GM21390 (cell line): ENCODE measurements at regions not wholly inside any gene's neighbourhood (a gene's known extent, or its start where the extent isn't known, plus 50 kb on each side); places are given as distances from the start of the nearest gene placed in this dataset.
"Not testable (repeated sequence)": the region's sequence is repeated elsewhere in the genome, so short reads cannot be mapped to it uniquely, and the experiment has no call there.

Experiments
- ATAC-seq: cut with Tn5 transposase; IDR thresholded peaks from one replicate; pipeline ENCODE4 v1.9.1; 2021; ENCODE audit not compliant: unreplicated experiment

DNA sequence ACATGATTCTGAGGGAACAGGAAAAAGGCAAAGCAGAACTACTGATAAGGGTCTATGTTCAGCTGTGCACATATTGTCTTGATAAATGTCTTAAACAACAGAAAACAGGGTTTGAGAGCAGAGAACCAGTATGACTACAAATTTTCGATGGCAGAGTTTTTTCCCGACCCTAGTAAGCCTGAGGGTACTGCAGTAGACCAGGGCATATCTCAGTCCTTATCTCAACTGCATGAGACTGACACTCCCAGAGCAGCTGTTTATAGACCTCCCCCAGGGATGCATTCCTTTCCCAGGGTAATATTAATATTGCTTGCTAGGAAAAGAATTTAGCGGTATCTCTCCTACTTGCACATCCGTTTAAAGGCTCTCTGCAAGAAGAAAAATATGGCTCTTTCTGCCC is 1176.8 kb upstream of the ADGRB3 start:
- ATAC-seq, result no peak

DNA sequence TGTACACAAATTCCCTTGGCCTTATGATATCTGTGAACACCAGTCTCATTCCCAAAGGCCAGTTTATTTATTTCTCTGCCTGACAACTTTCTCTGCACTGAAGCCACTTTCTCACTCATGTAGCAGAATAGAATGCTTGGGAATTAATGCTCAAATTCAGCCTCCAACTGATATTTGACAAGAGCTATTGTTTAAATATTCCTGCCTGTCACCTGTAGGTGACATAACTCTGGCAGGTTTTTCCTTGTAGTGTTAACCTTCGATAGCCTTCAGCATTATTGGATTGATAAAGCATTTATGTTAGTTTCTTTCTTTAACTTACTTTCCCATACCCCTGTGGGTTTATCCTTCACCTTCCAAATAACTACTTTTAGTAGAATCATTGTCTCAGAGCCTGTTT is 1183.2 kb upstream of the ADGRB3 start:
- ATAC-seq, result no peak

DNA sequence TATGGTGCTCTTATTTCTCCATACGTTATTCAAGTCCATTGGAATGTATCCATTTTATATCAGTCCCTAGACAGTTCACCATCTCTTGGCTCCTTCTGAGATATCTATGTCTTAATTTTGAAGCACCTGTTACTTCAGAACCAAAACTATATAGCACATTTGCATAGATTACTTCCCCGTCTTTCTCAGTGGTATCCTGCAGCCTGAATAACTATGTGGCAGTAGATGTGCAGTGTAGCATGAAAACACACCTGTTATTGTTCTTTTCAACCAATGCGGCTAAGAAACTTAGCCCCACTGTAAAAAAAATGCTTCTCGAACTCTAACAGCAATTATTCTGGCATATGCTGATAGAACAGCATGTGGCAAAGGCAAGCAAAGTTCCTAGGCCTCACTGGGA is 1184.4 kb upstream of the ADGRB3 start:
- ATAC-seq, result peak; percentile 96

DNA sequence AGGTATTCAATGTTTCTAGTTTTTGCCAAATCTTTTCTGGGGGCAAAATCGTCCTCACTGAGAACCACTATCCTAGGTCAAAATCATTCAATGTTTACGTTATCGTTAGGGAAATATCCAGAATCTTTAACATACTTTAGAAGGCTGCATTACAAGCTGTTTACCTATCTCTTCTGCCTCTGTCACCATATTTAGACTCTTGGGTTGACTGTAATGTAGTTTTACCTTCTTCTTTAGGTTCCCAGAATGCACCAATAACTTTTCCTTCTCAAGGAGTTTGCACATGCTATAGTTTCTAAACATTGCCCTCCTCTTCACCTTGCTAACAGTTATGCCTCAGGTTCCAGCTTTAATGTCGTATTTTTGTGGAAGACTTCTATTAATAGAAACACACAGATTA is 1185.5 kb upstream of the ADGRB3 start:
- ATAC-seq, result no peak

DNA sequence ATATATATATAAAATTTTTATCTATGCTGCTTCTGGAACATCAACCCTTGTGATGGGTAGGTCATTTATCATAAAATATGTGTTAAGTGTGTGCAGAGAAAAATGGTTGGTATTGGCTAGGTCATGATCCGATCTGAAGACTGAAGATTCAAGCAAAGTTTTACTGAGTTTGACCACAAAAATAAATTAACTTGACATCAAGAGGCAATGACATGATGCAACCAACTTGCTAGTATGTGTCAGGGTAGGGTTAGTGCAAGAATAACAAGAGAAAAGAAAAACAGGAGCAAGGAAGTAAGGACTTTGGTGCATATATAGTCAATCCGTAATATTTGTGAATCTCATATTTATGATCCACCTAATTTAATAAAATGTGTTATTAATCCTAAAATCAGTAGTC is 1202.0 kb upstream of the ADGRB3 start:
- ATAC-seq, result no peak

DNA sequence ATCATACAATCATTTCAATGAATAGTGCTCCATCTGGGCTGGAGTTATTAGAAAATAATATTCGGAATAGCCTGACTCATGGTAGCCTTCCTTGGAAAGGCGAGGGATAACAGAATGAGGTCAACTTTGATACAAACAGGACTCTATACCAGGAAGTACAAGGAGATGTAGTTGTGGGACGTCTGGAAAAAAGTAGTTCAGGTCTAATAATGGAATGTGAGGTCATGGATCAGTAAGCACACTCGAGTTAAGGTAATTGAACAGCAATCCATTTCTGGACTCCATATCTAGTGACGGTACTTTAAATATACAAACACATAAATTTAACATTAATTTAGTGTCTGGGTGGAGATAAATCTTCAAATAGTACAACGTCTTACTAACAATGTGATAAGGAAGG is 1204.0 kb upstream of the ADGRB3 start:
- ATAC-seq, result no peak

DNA sequence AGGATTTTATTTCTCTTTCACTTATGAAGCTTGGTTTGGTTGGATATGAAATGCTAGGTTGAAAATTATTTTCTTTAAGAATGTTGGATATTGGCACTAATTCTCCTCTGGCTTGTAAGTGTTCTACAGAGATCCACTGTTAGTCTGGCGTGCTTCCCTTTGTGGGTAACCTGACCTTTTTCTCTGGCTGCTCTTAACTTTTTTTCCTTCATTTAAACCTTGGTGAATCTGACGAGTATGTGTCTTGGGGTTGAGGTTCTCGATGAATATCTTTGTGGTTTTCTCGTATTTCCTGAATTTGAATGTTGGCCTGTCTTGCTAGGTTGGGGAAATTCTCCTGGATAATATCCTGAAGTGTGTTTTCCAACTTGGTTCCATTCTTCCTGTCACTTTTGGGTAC is 1208.4 kb upstream of the ADGRB3 start:
- not testable (repeated sequence) for ATAC-seq

DNA sequence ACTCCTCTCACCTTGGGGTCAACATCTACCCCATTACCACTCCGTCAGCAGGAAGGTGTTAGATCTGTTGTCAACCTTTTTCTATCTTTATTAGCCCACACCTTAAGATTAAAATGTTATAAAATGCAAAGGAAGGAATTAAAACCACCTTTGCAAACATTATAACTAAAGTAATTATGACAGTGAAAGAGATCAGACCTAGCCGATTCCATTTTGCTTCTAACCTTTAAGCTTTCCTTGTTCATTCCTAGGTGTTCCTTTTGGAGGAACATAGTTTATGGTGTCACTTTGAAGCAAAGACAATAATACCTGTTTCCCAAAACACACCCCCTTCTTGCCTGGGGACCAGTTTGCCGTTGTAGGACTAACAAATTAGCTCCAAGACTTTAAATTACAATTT is 1223.0 kb upstream of the ADGRB3 start:
- ATAC-seq, result no peak

DNA sequence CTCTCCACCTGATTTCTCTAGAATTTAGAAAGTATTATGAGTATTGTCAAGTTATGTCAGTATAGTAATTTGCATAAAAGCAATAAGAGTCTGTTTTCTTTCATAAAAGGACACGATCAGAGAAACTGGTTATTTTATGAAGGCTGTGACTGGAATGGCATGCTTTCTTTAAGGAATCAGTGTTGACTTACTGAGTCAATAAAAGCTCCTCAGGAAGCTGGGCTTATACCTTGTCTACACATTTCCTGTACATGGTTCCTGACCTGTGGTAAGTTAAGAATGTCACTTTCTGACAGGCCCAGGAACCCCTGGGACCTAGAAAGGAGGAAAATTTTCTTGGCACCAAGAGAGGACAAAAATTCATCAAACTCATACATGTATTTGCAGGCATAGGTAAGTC is 1224.0 kb upstream of the ADGRB3 start:
- no peak for ATAC-seq

DNA sequence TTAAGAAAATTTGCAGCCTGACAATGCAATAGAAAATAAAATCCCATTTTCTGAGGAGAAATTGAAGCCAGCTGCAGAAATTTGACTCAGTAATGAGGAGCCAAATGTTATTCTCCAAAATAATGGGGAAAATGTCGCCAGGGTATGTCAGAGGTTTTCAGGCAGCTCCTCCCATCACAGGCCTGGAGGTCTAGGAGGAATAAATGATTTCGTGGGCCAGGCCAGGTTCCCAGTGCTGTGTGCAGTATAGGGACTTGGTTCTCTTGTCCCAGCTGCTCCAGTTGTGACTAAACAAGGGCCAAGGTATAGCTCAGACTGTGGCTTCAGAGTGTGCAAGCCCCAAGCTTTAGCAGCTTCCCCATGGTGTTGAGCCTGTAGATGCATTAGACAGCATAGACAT is 1240.8 kb upstream of the ADGRB3 start:
- ATAC-seq, result no peak

DNA sequence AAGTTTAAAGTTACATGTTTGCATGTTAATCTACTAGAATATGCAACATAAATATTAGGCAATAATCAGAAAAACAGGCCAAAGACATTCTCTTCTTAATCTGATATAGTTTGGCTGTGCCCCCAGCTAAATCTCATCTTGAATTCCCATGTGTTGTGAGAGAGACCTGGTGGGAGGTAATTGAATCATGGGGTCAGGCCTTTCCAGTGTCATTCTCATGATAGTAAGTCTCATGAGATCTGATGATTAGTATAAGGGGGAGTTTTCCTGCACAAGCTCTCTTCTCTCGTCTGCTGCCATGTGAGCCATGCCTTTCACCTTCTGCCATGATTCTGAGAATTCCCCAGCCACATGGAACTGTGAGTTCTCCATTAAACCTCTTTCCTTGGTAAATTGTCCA is 1241.7 kb upstream of the ADGRB3 start:
- ATAC-seq, result no peak

DNA sequence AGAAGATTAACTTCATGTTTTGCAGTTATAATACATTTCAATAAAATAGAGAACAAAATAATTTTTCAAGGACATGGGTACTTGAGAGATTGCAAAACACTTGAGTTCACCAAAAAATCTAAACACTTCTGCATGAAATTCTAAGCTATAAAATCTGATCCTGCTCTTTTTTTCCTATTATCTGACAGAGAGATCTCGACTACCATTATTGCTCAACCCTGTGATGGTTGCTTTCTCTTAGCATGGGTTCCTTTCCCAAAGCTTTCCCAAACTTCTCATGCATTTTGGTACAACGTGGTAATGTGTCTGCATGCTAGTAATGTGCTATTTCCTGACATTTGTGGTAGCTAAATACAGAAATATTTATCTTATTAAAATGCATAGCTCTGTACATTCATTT is 1243.1 kb upstream of the ADGRB3 start:
- no peak for ATAC-seq

DNA sequence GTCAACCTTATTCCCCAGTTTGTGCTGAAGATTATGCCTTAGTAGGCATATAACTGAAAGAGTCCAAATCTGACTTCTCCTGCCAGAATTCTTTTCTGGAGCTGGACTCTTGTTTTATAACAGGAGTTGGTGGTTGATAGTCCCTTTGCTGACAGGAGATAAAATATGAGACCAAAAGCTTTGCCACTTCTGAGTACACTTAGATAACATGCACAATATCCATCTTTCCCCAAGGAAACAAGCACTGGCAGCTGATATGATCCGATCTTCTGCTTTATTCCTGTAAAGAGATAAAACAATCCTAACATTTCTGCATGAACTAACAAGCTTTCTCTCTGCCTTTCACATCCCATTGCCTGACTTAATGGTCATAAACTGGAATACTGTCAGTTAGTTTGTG is 1265.4 kb upstream of the ADGRB3 start:
- ATAC-seq, result no peak

DNA sequence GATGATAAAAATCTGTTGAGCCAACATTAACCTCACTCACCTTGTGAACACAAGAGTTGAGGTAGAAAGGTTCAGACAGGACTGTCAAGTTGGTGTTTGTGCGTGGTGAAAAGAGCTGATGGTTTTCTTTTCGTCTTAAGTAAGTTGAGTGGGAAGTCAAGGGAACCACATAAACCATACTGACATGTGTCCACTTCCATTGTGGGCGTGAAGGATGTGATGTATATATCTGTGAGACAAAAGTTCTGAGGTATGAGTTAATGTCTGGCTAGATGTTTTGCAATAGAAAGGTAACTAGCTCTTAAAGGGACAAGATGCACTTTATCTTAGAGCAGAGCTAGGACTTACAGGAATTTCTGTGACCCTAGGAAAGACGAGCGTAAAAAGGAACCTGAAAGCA is 1272.1 kb upstream of the ADGRB3 start:
- ATAC-seq, result no peak

DNA sequence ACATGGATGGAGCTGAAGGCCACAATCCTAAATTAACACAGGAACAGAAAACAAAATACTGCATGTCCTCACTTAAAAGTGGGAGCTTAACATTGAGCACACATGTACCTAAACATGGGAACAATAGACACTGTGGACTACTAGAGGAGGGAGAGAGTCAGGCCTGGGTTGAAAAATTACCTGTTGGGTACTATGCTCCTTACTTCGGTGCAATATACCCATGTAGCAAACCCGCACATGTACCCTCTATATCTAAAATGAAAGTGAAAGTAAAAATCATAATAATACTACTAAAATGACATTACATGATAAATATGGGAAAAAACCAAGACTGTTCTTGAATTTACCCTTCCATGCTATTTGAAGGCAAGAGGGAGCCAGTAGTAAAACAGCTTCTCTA is 1273.8 kb upstream of the ADGRB3 start:
- no peak for ATAC-seq

DNA sequence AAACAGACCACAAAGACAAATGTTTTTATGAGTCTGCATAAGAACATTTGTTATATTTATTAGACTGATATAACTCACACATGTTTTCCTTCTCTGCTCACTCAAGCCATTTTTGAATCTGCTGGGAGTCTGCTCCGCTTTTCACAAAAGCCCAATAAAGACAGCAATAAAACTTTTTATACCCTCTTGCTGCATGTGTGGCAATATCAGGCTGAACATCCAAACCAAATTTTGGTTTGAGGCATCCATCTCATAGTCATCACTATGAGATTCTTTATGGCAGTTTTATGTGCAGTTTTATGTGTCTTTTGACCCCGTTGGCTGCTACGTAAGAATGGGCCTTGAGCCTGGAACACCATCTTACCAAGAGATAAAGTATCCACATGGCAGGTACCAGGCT is 1276.8 kb upstream of the ADGRB3 start:
- no peak for ATAC-seq

DNA sequence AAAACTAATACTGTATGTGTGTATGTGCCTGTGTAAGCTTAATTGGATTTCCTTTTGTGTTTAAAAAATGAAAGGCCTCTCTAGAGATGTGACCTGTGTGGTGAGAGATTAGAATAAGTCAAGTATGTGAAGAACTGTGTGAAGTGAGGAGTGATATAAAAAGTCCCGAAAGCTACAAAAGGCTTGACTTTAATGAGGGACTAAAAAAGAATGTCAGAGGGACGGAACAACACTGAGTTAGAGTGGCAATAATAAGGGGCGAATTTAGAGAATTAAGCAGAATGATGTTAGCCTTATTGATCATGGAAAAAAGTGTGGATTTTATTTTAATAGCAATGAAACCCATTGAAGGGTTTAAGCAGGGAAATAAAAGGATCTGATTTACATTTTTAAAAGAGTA is 1281.2 kb upstream of the ADGRB3 start:
- no peak for ATAC-seq

DNA sequence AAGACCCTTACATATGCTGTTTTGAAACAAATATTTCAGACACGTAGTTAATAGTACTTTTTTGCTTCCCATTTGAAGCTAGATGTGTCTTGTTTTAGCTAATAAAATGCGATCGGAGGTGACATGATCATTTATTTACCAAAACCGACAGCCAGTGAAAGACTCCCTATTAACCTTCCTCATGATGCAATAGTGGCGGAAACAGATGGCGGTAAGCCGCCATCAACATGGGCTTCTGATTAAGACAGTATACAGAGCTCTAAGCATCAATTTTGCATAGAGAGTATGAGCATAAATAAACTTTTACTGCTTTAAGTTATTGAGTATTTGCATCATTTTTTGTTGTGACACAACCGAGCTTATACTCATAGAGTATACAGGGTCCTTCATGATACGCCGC is 1282.4 kb upstream of the ADGRB3 start:
- no peak for ATAC-seq

DNA sequence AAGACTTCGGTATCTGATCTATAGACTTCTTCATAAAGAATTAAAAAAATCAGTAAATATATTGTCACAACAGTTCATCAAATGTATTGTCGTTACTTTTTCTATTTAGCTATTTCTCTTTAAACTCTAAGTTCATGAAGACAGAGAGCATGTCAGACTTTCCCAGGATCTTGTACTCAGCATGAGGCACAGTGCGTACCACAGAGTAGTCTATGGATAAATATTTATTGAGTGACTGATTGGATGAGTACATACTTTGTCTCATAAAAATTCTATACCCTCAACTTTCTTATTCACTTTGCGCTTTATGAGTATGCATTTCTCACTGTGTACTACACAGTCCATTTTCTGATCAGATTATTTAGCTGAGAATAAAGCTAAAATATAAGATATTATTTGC is 1284.4 kb upstream of the ADGRB3 start:
- no peak for ATAC-seq

DNA sequence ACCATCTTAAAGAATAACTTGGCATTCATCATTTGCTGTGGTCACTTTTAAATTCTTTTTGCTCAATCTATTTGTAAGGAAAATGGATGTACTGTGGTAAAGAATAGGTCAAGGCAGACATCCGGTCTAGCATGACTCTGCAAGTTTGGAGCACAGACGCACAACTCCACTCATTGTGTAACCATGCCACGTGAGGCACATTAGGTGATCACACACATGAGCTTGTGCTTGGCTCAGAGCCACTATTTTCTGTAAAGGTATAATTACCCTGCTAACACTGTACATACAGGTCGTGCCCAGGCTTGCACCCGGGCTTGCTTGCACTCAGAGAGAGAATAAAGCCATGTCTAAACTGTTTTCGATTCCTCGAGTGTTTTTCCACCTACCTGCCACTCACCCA is 1289.1 kb upstream of the ADGRB3 start:
- no peak for ATAC-seq

DNA sequence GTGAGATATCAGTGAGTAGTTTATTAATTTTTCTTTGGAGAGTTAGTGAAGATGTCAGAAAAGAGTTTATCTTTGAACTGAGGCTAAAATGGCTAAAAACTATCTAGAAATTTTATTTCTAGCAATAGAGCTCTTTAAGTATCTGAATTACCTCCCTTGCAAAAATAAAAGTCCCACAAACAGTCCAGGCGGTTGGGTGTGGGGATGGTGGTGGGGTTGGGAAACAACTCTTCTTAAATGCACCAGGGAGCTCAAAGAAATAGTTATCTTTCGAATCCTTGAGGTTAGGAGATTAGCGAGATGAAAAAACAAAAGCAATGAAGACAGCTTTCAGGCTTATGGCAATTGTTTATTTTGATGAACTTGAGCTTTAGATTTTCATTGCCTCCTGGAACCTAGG is 1299.1 kb upstream of the ADGRB3 start:
- ATAC-seq, result no peak

DNA sequence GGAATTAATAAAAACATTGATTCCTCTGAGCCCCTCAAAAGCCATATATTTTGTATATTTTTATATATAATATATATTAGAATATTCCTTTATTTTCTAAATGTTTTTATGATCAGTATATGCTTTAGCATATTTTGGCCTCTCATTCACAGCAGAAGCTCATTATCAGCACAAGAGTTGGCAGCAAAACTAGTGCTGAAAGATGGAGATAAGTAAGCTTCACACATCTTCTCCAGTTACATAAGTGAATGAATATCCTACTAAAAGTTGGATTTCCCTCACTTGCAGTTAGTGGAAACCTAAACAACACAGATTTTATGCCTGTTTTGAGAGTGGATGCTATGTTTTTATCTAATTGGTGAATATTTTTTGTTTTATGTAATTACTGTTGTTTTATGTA is 1303.8 kb upstream of the ADGRB3 start:
- ATAC-seq, result no peak

DNA sequence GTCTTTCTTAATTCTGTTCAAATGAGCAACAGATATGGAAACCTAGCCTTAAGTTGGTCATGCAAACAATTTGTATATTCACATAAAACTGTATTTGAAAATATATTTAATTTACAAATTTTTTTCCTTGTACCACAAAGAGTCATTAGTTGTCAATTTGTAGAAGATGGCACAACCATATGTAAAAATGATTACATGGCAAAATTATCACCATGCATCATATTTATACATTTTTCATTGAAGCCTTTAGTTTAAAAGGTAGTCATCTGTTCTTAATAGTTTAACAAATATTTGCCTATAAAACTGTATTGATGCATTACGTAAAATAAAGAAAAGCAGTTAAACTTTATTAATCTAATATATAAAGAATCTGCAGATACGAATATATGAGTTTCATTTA is 1306.8 kb upstream of the ADGRB3 start:
- no peak for ATAC-seq

DNA sequence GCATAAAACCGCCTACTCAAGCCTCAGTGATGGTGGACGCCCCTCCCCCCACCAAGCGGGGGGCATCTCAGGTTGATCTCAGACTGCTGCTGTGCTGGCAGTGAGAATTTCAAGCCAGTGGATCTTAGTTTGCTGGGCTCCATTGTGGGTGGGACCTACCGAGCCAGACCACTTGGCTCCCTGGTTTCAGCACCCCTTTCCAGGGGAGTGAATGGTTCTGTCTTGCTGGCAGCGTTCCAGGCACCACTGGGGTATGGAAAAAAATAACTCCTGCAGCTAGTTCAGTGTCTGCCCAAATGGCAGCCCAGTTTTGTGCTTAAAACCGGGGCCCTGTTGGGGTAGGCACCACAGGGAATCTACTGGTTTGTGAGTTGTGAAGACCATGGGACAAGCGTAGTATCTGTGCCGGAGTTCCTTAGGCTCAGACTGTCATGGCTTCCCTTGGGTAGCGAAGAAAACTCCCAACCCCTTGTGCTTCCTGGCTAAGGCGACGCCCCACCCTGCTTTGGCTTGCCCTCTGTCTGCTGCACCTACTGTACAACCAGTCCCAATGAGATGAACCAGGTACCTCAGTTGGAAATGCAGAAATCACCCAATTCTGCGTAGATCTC is 1334.5 kb upstream of the ADGRB3 start:
- ATAC-seq, result no peak
